SK-N-SH (cell line): ENCODE measurements at regions not wholly inside any gene's neighbourhood (a gene's known extent, or its start where the extent isn't known, plus 50 kb on each side); places are given as distances from the start of the nearest gene placed in this dataset.

Experiments used
- CTCF ChIA-PET: fragments of 300-600, 350-600 bp; formaldehyde crosslinking; extraction: SDS; loops from one replicate; lab custom pipeline; 2021; lab: Yijun Ruan, JAX
- POLR2A ChIA-PET: fragments of 350-600 bp; sonication (Branson Sonifier 250); formaldehyde crosslinking; extraction: SDS; loops from one replicate; lab custom pipeline; 2020; ENCODE audit warnings: antibody characterized with exemption, inconsistent platforms; lab: Yijun Ruan, JAX
- DNase-seq: peaks from one replicate; pipeline ENCODE4 v3.0.0; 2012
- H2AFZ ChIP-seq: fragments of 200-600 bp; sonication (generic); 2 replicates; pipeline ENCODE4 v1.8.1; 2016; ENCODE audit warnings: antibody characterized with exemption, mild to moderate bottlenecking, low read depth
- H3F3A ChIP-seq: fragments of 200-600 bp; sonication (generic); replicated peaks from 2 replicates; pipeline ENCODE3; 2016; ENCODE audit warnings: antibody characterized with exemption, mild to moderate bottlenecking; ENCODE audit not compliant: insufficient read depth
- H3K27ac ChIP-seq, 2 experiments: fragments of 200-500 bp in 1 of 2; fragments of 200-600 bp in 1 of 2; sonication (Bioruptor generic) in 1 of 2; sonication (generic), shearing (Covaris generic) in 1 of 2; 2 replicates each; pipeline versions ENCODE4 v1.5.1 to v1.6.1; 2014 to 2016; ENCODE audit warnings: low read depth in 2 of 2, inconsistent platforms in 1 of 2, low read length in 1 of 2, mild to moderate bottlenecking in 1 of 2, mixed read lengths in 1 of 2
- H3K27me3 ChIP-seq: fragments of 200-600 bp; sonication (generic), shearing (Covaris generic); 2 replicates; pipeline ENCODE4 v1.6.1; 2016; ENCODE audit warnings: mixed run types; ENCODE audit not compliant: insufficient read depth
- H3K36me3 ChIP-seq, 2 experiments: fragments of 200-500 bp in 1 of 2; fragments of 200-600 bp in 1 of 2; sonication (Bioruptor generic) in 1 of 2; sonication (generic) in 1 of 2; replicated peaks in 1 of 2; 2 replicates each; pipeline versions ENCODE3 to v1.5.1; 2014 to 2016; ENCODE audit warnings: low read length in 1 of 2, mild to moderate bottlenecking in 1 of 2; ENCODE audit not compliant: insufficient read depth in 2 of 2, control insufficient read depth in 1 of 2
- H3K4me1 ChIP-seq, 2 experiments: fragments of 200-500 bp in 1 of 2; fragments of 200-600 bp in 1 of 2; sonication (Bioruptor generic) in 1 of 2; sonication (generic), shearing (Covaris generic) in 1 of 2; 2 replicates each; pipeline versions ENCODE4 v1.5.1 to v1.6.1; 2014 to 2016; ENCODE audit warnings: low read depth in 1 of 2, low read length in 1 of 2, mixed run types in 1 of 2; ENCODE audit not compliant: insufficient read depth in 2 of 2, control insufficient read depth in 1 of 2
- H3K4me2 ChIP-seq: fragments of 200-600 bp; sonication (generic), shearing (Covaris generic); 2 replicates; pipeline ENCODE4 v1.6.1; 2017; ENCODE audit warnings: mixed run types
- H3K4me3 ChIP-seq, 2 experiments: fragments of 200-500 bp in 1 of 2; fragments of 200-600 bp in 1 of 2; sonication (Bioruptor generic) in 1 of 2; sonication (generic), shearing (Covaris generic) in 1 of 2; 2 replicates each; pipeline versions ENCODE4 v1.5.1 to v1.8.1; 2014 to 2016; ENCODE audit warnings: low read depth in 2 of 2, inconsistent platforms in 1 of 2, low read length in 1 of 2, mild to moderate bottlenecking in 1 of 2, mixed read lengths in 1 of 2, moderate library complexity in 1 of 2
- H3K79me2 ChIP-seq: fragments of 200-600 bp; sonication (generic); 2 replicates; pipeline ENCODE4 v1.8.1; 2017; ENCODE audit warnings: mild to moderate bottlenecking; ENCODE audit not compliant: insufficient read depth
- H3K9ac ChIP-seq: fragments of 200-600 bp; sonication (generic); 2 replicates; pipeline ENCODE4 v1.6.1; 2017; ENCODE audit warnings: mixed run types
- H3K9me2 ChIP-seq: fragments of 200-600 bp; sonication (generic); 2 replicates; pipeline ENCODE4 v1.6.1; 2017; ENCODE audit warnings: mixed run types
- H3K9me3 ChIP-seq: fragments of 200-600 bp; sonication (generic); 2 replicates; pipeline ENCODE4 v1.6.1; 2017; ENCODE audit warnings: mixed run types, mild to moderate bottlenecking, moderate library complexity
- H4K20me1 ChIP-seq: fragments of 200-600 bp; sonication (generic); 2 replicates; pipeline ENCODE4 v1.6.1; 2017; ENCODE audit warnings: mild to moderate bottlenecking, mixed run types; ENCODE audit not compliant: insufficient read depth
- CHD2 ChIP-seq: fragments of 150-350 bp; IDR thresholded peaks from 2 replicates; pipeline ENCODE4 v1.6.1; 2018; ENCODE audit warnings: low read length; ENCODE audit not compliant: partially characterized antibody
- EP300 ChIP-seq, 2 experiments: IDR thresholded peaks; 2 replicates each; pipeline versions ENCODE4 v1.4.0 to v1.6.1; 2012; ENCODE audit warnings: borderline replicate concordance in 1 of 2, low read depth in 1 of 2, low read length in 1 of 2
- GABPA ChIP-seq: IDR thresholded peaks from 2 replicates; pipeline ENCODE4 v1.4.0; 2012; ENCODE audit warnings: low read depth, mild to moderate bottlenecking
- GATA2 ChIP-seq: sonication (generic); formaldehyde crosslinking; IDR thresholded peaks from 2 replicates; pipeline ENCODE4 v1.5.0; 2020; ENCODE audit warnings: mild to moderate bottlenecking, missing genetic modification reagents
- MEF2A ChIP-seq: IDR thresholded peaks from 2 replicates; pipeline ENCODE4 v1.4.0; 2012; ENCODE audit warnings: low read depth, borderline replicate concordance
- MXI1 ChIP-seq: IDR thresholded peaks from 2 replicates; pipeline ENCODE4 v1.6.1; 2012; ENCODE audit warnings: mild to moderate bottlenecking, low read depth, low read length, improper control_type of control experiment
- NFIC ChIP-seq: IDR thresholded peaks from 2 replicates; pipeline ENCODE4 v1.4.0; 2012; ENCODE audit warnings: borderline replicate concordance
- NRF1 ChIP-seq: IDR thresholded peaks from 2 replicates; pipeline ENCODE4 v1.6.1; 2012; ENCODE audit warnings: low read depth, mild to moderate bottlenecking, low read length
- POLR2AphosphoS5 ChIP-seq: IDR thresholded peaks from 2 replicates; pipeline ENCODE4 v1.6.1; 2012; ENCODE audit warnings: low read depth, low read length
- RCOR1 ChIP-seq: fragments of 150-350 bp; IDR thresholded peaks from 2 replicates; pipeline ENCODE4 v1.6.1; 2017; ENCODE audit warnings: antibody characterized with exemption, low read length
- RXRA ChIP-seq: IDR thresholded peaks from 2 replicates; pipeline ENCODE4 v1.4.0; 2012; ENCODE audit warnings: low read depth, mild to moderate bottlenecking, borderline replicate concordance
- TAF1 ChIP-seq: IDR thresholded peaks from 2 replicates; pipeline ENCODE4 v1.6.1; 2012; ENCODE audit warnings: low read depth, mild to moderate bottlenecking, low read length, moderate library complexity, borderline replicate concordance
- TCF12 ChIP-seq: IDR thresholded peaks from 2 replicates; pipeline ENCODE4 v1.4.0; 2012
- whole genome bisulfite sequencing: methylation state at CpG from one replicate; pipeline ENCODE4 v1.1.6; 2017; ENCODE audit warnings: low lambda C conversion rate; 5-methylcytosine and 5-hydroxymethylcytosine counted together
- TF ChIP-seq, protein P1 (sequence below): IDR thresholded peaks from 2 replicates; pipeline ENCODE4; 2012
- TF ChIP-seq, protein P2 (sequence below): IDR thresholded peaks from 2 replicates; pipeline ENCODE4 v1.4.0; 2012; ENCODE audit warnings: low read depth
- TF ChIP-seq, protein P3 (sequence below): fragments of 150-350 bp; IDR thresholded peaks from 2 replicates; pipeline ENCODE4 v1.6.1; 2017; ENCODE audit warnings: antibody characterized with exemption, low read length, low read depth, borderline replicate concordance
- TF ChIP-seq, protein P4 (sequence below): fragments of 200-600 bp; sonication (generic); IDR thresholded peaks from 2 replicates; pipeline ENCODE4 v1.6.1; 2017; ENCODE audit warnings: antibody characterized with exemption, mild to moderate bottlenecking, moderate library complexity

DNA sequence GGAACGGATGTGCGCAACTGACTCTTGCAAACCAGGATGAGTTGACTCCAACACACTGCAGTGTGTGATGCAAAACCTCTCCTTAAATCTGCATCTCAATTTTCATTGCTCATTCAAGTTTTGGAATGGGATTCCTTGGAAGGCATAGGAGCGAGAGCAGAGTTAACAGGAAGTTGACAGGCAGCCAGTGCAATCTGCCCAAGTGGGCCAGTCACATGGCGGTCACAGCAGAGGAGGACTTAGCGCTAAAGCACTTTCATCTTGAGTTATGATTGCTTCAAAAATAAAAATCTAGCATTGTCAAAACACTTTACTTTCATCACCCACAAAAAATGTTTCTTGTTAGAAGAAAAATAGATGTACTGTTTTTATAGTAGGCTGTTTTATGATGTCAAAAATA is 439.0 kb downstream of the FBXO15 start (continued):
- no peak for TF ChIP-seq POLR2AphosphoS5
- TF ChIP-seq CHD2, result no peak
- no peak for TF ChIP-seq RCOR1
- no peak for TF ChIP-seq EP300 (IDR thresholded peaks at IDR 0.05; ENCODE audit: borderline replicate concordance in 1 of 2, low read depth in 1 of 2, low read length in 1 of 2)
- TF ChIP-seq, protein P1, sequence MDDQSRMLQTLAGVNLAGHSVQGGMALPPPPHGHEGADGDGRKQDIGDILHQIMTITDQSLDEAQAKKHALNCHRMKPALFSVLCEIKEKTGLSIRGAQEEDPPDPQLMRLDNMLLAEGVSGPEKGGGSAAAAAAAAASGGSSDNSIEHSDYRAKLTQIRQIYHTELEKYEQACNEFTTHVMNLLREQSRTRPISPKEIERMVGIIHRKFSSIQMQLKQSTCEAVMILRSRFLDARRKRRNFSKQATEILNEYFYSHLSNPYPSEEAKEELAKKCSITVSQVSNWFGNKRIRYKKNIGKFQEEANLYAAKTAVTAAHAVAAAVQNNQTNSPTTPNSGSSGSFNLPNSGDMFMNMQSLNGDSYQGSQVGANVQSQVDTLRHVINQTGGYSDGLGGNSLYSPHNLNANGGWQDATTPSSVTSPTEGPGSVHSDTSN, result no peak

DNA sequence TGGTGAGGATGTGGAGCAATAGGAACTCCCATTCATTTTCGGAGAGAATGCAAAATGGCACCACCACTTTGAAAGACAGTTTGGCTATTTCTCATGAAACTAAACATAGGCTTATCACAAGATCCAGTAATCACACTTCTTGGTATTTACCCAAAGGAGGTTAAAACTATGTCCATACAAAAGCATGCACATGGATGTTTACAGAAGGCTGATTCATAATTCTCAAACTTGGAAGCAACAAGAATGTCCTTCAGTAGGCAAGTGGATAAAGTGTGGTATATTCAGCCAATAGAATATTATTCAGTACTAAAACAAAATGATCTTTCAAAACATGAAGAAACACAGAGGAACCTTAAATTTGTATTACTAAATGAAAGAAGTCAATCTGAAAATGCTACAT is 440.6 kb downstream of the FBXO15 start:
- Histone ChIP-seq H3K4me3 (no peak overlapping the region), H3K9me3 (no peaks in the 10 kb centered on the region), H3K9ac (no peak overlapping the region), H2AFZ (no peak overlapping the region), H3K36me3 (no peaks in the 10 kb centered on the region), H4K20me1 (no peaks in the 10 kb centered on the region), H3K9me2 (no peaks in the 10 kb centered on the region), H3K4me1 (no peaks in the 10 kb centered on the region), H3F3A (no peaks in the 10 kb centered on the region), H3K79me2 (no peaks in the 10 kb centered on the region), H3K27ac (no peak overlapping the region), H3K4me2 (no peak overlapping the region), H3K27me3 (no peaks in the 10 kb centered on the region)
- CTCF ChIA-PET, result no interaction called here
- TF ChIP-seq CHD2, result no peak
- TF ChIP-seq NFIC, result no peak
- no peak for TF ChIP-seq RXRA
- TF ChIP-seq, protein P2, sequence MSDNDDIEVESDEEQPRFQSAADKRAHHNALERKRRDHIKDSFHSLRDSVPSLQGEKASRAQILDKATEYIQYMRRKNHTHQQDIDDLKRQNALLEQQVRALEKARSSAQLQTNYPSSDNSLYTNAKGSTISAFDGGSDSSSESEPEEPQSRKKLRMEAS, result no peak
- TF ChIP-seq, protein P3, sequence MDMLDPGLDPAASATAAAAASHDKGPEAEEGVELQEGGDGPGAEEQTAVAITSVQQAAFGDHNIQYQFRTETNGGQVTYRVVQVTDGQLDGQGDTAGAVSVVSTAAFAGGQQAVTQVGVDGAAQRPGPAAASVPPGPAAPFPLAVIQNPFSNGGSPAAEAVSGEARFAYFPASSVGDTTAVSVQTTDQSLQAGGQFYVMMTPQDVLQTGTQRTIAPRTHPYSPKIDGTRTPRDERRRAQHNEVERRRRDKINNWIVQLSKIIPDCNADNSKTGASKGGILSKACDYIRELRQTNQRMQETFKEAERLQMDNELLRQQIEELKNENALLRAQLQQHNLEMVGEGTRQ, result no peak
- TF ChIP-seq GABPA, result no peak
- TF ChIP-seq TCF12, result no peak
- no peak for TF ChIP-seq POLR2AphosphoS5
- no peak for TF ChIP-seq MXI1
- no peak for TF ChIP-seq NRF1
- TF ChIP-seq TAF1, result no peak
- no peak for TF ChIP-seq MEF2A
- no peak for TF ChIP-seq GATA2
- TF ChIP-seq, protein P4, sequence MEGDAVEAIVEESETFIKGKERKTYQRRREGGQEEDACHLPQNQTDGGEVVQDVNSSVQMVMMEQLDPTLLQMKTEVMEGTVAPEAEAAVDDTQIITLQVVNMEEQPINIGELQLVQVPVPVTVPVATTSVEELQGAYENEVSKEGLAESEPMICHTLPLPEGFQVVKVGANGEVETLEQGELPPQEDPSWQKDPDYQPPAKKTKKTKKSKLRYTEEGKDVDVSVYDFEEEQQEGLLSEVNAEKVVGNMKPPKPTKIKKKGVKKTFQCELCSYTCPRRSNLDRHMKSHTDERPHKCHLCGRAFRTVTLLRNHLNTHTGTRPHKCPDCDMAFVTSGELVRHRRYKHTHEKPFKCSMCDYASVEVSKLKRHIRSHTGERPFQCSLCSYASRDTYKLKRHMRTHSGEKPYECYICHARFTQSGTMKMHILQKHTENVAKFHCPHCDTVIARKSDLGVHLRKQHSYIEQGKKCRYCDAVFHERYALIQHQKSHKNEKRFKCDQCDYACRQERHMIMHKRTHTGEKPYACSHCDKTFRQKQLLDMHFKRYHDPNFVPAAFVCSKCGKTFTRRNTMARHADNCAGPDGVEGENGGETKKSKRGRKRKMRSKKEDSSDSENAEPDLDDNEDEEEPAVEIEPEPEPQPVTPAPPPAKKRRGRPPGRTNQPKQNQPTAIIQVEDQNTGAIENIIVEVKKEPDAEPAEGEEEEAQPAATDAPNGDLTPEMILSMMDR, result no peak
- POLR2A ChIA-PET, result no interaction called here
- WGBS, result 12% methylated on average over 1 of the region's 1 CpG
- DNase-seq, result no peak
